ENCODE measurements at regions not wholly inside any gene's neighbourhood (a gene's known extent, or its start where the extent isn't known, plus 50 kb on each side); places are given as distances from the start of the nearest gene placed in this dataset.

GRCh38 chr19:28324275-28325060 is 888.5 kb downstream of the UQCRFS1 start:
- TF ChIP-seq, protein P1, sequence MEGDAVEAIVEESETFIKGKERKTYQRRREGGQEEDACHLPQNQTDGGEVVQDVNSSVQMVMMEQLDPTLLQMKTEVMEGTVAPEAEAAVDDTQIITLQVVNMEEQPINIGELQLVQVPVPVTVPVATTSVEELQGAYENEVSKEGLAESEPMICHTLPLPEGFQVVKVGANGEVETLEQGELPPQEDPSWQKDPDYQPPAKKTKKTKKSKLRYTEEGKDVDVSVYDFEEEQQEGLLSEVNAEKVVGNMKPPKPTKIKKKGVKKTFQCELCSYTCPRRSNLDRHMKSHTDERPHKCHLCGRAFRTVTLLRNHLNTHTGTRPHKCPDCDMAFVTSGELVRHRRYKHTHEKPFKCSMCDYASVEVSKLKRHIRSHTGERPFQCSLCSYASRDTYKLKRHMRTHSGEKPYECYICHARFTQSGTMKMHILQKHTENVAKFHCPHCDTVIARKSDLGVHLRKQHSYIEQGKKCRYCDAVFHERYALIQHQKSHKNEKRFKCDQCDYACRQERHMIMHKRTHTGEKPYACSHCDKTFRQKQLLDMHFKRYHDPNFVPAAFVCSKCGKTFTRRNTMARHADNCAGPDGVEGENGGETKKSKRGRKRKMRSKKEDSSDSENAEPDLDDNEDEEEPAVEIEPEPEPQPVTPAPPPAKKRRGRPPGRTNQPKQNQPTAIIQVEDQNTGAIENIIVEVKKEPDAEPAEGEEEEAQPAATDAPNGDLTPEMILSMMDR (IDR thresholded peaks at IDR 0.05), result peak; percentile 23; the same call in 1 of the 2 replicates

- TF ChIP-seq, protein P1 (IDR thresholded peaks at IDR 0.05), result no peak
Observed at GRCh38 chr19:28322945-28323344, 890.0 kb downstream of the UQCRFS1 start.

GRCh38 chr19:28322491-28322890 is 890.5 kb downstream of the UQCRFS1 start:
- TF ChIP-seq, protein P1 (IDR thresholded peaks at IDR 0.05), result no peak

DNA sequence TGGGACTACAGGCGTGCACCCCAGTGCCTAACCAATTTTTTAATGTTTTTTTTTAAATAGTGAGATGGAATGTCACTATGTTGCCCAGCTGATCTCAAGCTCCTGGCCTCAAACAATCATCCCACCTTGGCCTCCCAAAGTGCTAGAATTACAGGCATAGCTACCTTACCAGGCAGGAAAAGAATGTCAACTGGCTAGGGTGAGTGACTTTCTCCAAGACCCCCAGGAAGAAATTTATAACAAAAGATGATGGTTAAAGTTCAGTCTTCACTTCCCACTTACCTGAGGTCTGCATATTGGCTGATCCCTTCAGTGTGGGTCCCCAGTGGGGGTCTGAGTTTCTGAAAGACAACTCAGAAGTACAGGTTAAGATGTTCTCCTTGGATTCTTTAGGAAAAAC is 893.0 kb downstream of the UQCRFS1 start:
- TF ChIP-seq, protein P1 (IDR thresholded peaks at IDR 0.05), result no peak

- TF ChIP-seq, protein P1 (IDR thresholded peaks at IDR 0.05), result no peak
Observed at GRCh38 chr19:28319227-28319626, 893.7 kb downstream of the UQCRFS1 start.

DNA sequence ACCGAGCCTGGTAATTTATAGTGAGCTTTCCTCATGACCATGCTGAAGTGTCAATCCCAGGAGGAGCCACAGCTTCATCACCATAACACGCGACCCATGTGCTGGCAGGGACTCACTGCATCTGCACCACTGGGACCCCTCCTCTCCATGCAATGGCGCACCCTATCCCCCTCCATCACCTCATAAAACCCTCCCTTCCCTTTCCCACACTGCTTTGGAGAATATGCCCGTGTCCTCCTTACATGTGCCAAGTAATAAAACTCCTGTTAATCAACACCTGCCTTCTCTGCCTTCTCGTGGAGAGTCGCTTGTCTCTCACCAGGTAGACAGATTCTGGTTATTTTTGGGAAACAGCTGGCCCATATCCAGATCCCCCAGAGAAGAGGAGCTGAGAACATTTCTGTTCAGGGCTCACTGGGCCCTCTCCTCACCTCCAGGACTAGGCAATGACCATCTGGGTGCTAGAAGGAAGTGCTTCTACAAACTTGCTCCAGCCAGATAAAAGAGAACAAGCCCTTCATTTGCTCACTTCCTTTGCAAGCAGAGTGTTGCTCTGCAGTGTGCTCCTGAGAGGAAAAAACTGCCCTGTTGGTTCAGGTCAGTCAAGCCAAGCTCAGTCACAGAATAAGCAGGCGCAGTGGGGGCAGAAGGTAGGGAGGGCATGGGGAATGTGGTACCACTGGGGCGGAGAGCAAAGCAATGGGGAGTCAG is 894.3 kb downstream of the UQCRFS1 start:
- TF ChIP-seq, protein P1 (IDR thresholded peaks at IDR 0.05), result no peak

DNA sequence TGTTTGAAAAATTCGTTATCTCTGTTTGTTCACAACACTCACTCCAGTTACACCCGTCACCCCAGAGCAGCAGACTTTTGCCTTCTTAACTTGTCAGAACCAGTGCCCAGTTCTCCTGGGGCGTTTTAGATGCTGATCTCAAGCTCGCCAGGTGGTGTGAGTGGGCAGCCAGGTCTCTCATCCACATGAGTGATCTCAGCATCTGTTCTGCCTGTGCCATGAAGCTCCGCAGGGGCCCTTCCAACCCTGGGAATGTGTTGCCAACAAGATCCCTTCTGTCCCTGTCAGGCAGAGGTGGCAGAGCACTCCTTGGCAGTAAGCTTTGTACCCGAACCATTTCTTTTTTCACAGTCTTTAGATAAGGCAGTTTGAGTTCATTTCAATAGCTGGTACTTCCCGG is 896.5 kb downstream of the UQCRFS1 start:
- TF ChIP-seq, protein P1 (IDR thresholded peaks at IDR 0.05), result no peak

Data from LNCAP (cell line).